ES-I3 (cell line): ENCODE measurements at regions not wholly inside any gene's neighbourhood (a gene's known extent, or its start where the extent isn't known, plus 50 kb on each side); places are given as distances from the start of the nearest gene placed in this dataset.

Experiments used
- H3K36me3 ChIP-seq: 2 replicates; pipeline ENCODE4 v1.6.1; 2013; ENCODE audit warnings: mild to moderate bottlenecking, low read length, control low read depth, moderate library complexity; ENCODE audit not compliant: insufficient read depth
- H3K4me1 ChIP-seq: 2 replicates; pipeline ENCODE4 v1.6.1; 2013; ENCODE audit warnings: mild to moderate bottlenecking, control low read depth, low read length; ENCODE audit not compliant: insufficient read depth
- H3K9ac ChIP-seq: 2 replicates; pipeline ENCODE4 v1.6.1; 2013; ENCODE audit warnings: low read depth, mild to moderate bottlenecking, low read length, moderate library complexity
- H3K9me3 ChIP-seq: 2 replicates; pipeline ENCODE4 v1.6.1; 2013; ENCODE audit warnings: mild to moderate bottlenecking, low read length, moderate library complexity; ENCODE audit not compliant: control insufficient read depth, insufficient read depth

DNA sequence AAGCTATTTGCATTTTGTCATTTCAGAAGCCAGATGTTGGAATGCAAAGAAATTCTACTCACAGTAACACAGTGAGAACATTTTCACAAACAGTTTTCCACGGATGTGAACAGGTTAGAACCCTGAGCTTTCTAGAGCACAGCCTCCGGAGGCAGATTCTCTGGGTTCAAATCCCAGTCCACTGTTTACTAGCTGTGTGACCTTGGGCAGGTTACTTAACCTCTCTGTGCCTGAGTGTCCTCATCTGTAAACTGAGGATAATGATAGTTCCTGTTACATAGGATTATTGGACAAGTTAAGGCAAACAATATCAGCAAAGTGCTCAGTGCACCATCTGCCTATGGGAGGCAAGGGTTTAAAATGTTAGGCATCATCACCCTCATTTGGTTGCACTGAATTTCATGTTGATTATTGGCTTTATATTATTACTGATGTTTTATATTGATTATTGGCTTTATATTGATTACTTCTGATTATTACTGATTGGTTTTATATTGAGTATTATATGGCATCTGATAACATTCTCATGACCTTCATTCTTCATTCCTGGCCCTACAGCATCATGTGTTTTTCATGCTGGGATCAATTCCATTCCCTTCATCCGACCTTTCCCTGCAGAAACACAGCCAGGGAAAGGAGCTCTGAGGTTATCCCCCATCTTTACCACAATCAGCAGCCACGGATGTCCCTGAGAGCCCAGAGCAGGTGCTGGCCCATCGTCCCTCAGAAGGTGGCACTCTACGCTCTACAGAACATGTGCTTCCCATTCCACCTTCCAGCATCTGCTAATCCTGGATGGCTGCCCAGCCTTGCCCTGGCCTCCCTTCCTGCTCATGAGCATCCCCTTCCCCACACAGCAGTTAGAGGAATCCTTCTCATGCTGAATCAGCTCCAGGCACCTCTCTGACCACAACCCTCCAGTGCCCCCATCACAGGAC is 283.1 kb downstream of the PREX1 start:
- Histone ChIP-seq H3K4me1 (no peaks in the 10 kb centered on the region), H3K9me3 (no peaks in the 10 kb centered on the region; the same call in 1 of the 2 replicates), H3K36me3 (no peaks in the 10 kb centered on the region), H3K9ac (no peak overlapping the region)

- Histone ChIP-seq H3K36me3 (no peaks in the 10 kb centered on the region), H3K4me1 (peaks cover 16% of the 10 kb centered on the region), H3K9ac (no peak overlapping the region), H3K9me3 (no peaks in the 10 kb centered on the region; the same call in 1 of the 2 replicates)
These were observed 286.2 kb downstream of the PREX1 start for GRCh38 chr20:48541581-48542071.

DNA sequence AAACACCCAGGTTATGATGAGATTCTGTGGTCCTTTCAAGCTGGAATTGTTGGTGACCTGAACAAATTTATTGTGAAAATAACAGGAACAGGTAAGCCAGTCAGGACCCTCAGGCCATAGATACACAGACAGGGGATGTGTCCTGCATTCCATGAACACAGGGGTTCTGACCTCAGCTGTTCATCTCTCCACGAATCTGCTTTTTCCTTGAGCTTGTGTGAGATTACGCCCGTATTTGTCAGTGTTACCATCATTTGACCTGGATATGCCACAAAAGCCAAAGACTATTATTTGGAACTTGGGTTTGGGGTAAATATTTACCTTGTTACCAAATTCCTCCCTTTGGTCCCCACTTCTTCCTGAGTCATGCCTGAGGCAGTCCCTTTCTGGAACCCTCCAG is 288.9 kb downstream of the PREX1 start:
- Histone ChIP-seq H3K4me1 (peaks cover 16% of the 10 kb centered on the region), H3K9me3 (no peaks in the 10 kb centered on the region), H3K9ac (no peak overlapping the region), H3K36me3 (no peaks in the 10 kb centered on the region)

DNA sequence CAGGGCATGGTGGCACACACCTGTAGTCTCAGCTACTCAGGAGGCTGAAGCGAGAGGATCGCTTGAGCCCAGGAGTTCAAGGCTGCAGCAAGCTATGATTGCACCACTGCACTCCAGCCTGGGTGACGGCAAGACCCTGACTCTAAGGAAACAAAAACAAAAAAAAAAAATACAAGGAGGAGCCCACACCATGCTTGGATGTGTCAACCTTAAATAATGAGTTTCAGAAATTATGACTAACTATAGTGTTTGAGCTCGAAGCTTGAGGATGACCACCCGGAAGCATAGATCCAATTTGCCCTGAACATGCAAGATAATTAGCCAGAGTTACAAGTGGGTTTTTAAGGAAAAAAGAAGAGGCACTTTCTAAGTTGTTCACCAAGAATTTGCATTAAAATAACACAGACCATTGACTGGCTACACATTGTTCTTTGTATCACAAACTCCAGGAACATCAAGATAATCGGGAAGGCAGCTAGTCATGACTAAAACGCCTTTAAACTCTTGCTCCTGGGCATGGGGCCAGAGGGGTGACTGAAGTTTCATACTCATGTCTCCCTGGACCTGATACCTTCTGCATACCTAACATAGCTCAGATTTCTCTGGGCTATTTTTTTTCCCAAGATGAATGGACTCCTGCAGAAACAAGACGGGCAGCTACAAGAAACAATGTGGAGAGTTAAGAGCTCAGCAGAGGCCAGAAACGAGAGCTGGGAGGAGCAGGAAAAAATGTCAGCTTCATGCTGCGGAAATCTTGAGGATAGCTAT is 289.6 kb downstream of the PREX1 start:
- H3K36me3 ChIP-seq: no peaks in the 10 kb centered on the region
- H3K9ac ChIP-seq: no peak overlapping the region
- H3K9me3 ChIP-seq: no peaks in the 10 kb centered on the region
- H3K4me1 ChIP-seq: peaks cover 16% of the 10 kb centered on the region

- no peak overlapping the region for H3K9ac ChIP-seq
- H3K4me1 ChIP-seq: peaks cover 16% of the 10 kb centered on the region
- no peaks in the 10 kb centered on the region for H3K36me3 ChIP-seq
These were observed 291.6 kb downstream of the PREX1 start for GRCh38 chr20:48536206-48536605.

DNA sequence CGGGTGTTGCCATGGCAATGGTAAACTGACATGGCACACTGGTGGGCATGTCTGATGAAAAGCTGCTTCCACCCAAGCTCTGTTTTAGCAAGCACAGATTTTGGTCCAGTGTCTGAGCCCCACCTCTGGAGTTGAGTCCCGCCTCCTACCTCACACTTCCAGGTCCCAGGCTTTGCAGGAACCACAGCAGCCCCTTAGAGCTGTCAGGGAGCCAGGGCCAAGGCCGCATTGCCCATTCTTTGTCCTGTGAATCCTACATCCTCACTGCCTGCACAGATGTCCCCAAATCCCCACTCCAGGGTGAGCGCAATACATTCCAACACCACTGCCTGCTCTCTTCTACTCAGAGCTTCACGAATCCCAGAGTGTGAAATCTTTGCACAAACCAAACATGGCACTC is 292.2 kb downstream of the PREX1 start:
- Histone ChIP-seq H3K4me1 (peaks cover 16% of the 10 kb centered on the region), H3K36me3 (no peaks in the 10 kb centered on the region), H3K9ac (no peak overlapping the region), H3K9me3 (no peaks in the 10 kb centered on the region)

More at GRCh38 chr20:48536206-48536605, 291.6 kb downstream of the PREX1 start:
- no peaks in the 10 kb centered on the region for H3K9me3 ChIP-seq

DNA sequence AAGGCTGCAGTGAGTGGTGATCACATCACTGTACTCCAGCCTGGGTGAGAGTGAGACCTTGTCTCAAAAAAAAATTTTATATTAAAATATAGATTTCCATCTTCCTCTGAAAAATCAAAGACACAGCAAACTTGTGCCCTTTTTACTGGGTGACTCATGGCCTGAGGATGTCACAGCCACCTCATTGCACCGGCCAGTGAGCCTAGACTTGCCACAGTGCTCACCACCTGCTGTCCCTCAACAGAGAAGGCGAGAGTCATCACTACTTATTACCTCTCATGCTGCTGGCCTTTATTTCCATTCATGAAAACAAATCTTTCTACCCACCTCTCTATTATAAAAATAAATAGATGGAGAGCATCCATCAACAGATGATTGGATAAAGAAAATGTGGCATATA is 295.8 kb downstream of the PREX1 start:
- H3K36me3 ChIP-seq: no peaks in the 10 kb centered on the region
- no peaks in the 10 kb centered on the region for H3K9me3 ChIP-seq
- H3K9ac ChIP-seq: no peak overlapping the region
- no peaks in the 10 kb centered on the region for H3K4me1 ChIP-seq

GRCh38 chr20:48531505-48531904 is 296.3 kb downstream of the PREX1 start:
- Histone ChIP-seq H3K36me3 (no peaks in the 10 kb centered on the region), H3K9ac (no peak overlapping the region), H3K9me3 (no peaks in the 10 kb centered on the region), H3K4me1 (no peaks in the 10 kb centered on the region)

- Histone ChIP-seq H3K9ac (no peak overlapping the region), H3K4me1 (no peaks in the 10 kb centered on the region)
These were observed 296.8 kb downstream of the PREX1 start for GRCh38 chr20:48530957-48531356.

DNA sequence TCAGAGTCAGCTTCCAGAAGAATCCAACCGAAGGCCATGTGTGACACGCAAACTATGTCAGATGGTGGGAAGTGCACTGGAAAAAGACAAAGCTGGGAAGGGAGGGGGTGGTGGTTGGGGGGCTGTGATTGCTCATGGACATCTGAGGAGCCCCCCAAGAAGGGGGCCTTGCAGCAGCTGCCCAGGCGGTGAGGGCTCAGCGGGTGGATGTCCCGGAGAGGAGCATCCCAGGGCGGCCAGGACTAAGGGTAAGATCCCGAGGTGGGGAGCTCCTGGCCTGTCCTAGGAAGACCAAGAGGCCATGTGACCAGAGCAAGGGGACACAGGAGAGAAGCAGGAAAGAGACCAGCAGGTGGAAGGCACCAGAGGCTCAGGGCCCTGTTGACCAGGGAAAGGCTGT is 299.5 kb downstream of the PREX1 start:
- no peaks in the 10 kb centered on the region for H3K4me1 ChIP-seq
- no peaks in the 10 kb centered on the region for H3K9me3 ChIP-seq
- no peak overlapping the region for H3K9ac ChIP-seq
- H3K36me3 ChIP-seq: no peaks in the 10 kb centered on the region

More at GRCh38 chr20:48530957-48531356, 296.8 kb downstream of the PREX1 start:
- Histone ChIP-seq H3K36me3 (no peaks in the 10 kb centered on the region), H3K9me3 (no peaks in the 10 kb centered on the region)

GRCh38 chr20:48527771-48528170 is 300.0 kb downstream of the PREX1 start:
- no peaks in the 10 kb centered on the region for H3K36me3 ChIP-seq
- H3K9ac ChIP-seq: no peak overlapping the region
- H3K9me3 ChIP-seq: no peaks in the 10 kb centered on the region
- no peaks in the 10 kb centered on the region for H3K4me1 ChIP-seq

GRCh38 chr20:48526936-48527335 is 300.9 kb downstream of the PREX1 start:
- Histone ChIP-seq H3K36me3 (no peaks in the 10 kb centered on the region), H3K9ac (no peak overlapping the region), H3K4me1 (no peaks in the 10 kb centered on the region), H3K9me3 (no peaks in the 10 kb centered on the region)

GRCh38 chr20:48525400-48525799 is 302.4 kb downstream of the PREX1 start:
- no peaks in the 10 kb centered on the region for H3K9me3 ChIP-seq
- no peaks in the 10 kb centered on the region for H3K4me1 ChIP-seq
- no peaks in the 10 kb centered on the region for H3K36me3 ChIP-seq
- no peak overlapping the region for H3K9ac ChIP-seq

DNA sequence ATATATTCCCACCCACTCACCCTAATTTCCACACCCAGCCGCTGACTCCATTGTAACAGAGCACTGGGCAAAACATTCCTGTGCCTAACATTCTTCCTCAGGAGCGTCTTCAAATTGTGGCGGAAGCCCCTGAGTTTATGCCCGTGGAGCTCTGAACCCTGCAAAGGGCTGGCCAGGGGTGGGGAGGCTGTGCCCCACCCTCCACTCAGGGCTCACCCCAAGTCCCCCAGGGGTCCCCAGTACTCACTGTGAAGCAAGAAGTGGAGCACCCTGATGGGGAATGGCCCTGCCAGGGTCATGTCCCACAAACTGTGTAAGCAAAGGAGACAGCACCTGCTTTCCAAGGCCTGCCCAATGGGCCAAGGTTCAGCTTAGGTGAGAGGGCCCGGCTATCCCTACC is 303.2 kb downstream of the PREX1 start:
- H3K9me3 ChIP-seq: no peaks in the 10 kb centered on the region
- no peaks in the 10 kb centered on the region for H3K4me1 ChIP-seq
- no peaks in the 10 kb centered on the region for H3K36me3 ChIP-seq
- H3K9ac ChIP-seq: no peak overlapping the region
